Activated B cell treated with CpG ODN at 0.5 μM for 24 hours (primary cell): ENCODE measurements at regions not wholly inside any gene's neighbourhood (a gene's known extent, or its start where the extent isn't known, plus 50 kb on each side); places are given as distances from the start of the nearest gene placed in this dataset.
"Not testable (repeated sequence)": the region's sequence is repeated elsewhere in the genome, so short reads cannot be mapped to it uniquely, and the experiment has no call there.

ENCODE experiments used
- ATAC-seq: fragments of 200-7000 bp; cut with Tn5 transposase; one replicate; pipeline ENCODE4 v1.10.0; 2021; ENCODE audit warnings: low read depth, mild to moderate bottlenecking, moderate library complexity
- CTCF ChIA-PET: fragments of 350-600 bp; sonication (Branson Sonifier 250); formaldehyde crosslinking; loops from one replicate; lab custom pipeline; 2021; ENCODE audit warnings: antibody characterized with exemption; lab: Charles Lee
- POLR2A ChIA-PET: fragments of 350-600 bp; sonication (Branson Sonifier 250); formaldehyde crosslinking; loops from one replicate; lab custom pipeline; 2021; ENCODE audit warnings: antibody characterized with exemption; lab: Charles Lee
- DNase-seq: peaks from one replicate; pipeline ENCODE4 v3.0.0; 2022
- H3K27ac Mint-ChIP-seq: one replicate; pipeline ENCODE4 v1.8.0; 2020; ENCODE audit warnings: mixed read lengths
- H3K27me3 Mint-ChIP-seq: one replicate; pipeline ENCODE4 v1.8.0; 2021; ENCODE audit warnings: mixed read lengths
- H3K36me3 Mint-ChIP-seq: one replicate; pipeline ENCODE4 v1.8.0; 2021; ENCODE audit warnings: low read depth, mixed read lengths
- H3K4me1 Mint-ChIP-seq: one replicate; pipeline ENCODE4 v1.8.0; 2021; ENCODE audit warnings: mixed read lengths
- H3K4me3 Mint-ChIP-seq: one replicate; pipeline ENCODE4 v1.8.0; 2020; ENCODE audit warnings: mild to moderate bottlenecking, mixed read lengths
- H3K9me3 Mint-ChIP-seq: one replicate; pipeline ENCODE4 v1.8.0; 2020; ENCODE audit warnings: mixed read lengths
- intact Hi-C: fragments of 100-400 bp; cut with micrococcal nuclease; formaldehyde crosslinking; loops from one replicate; pipeline ENCODE4 v1.15.1; 2024
- TF ChIP-seq, protein P1 (sequence below): fragments of 200-600 bp; IDR thresholded peaks from one replicate; pipeline ENCODE4 v1.8.0; 2022; ENCODE audit warnings: antibody characterized with exemption, mild to moderate bottlenecking

GRCh38 chr16:80899809-80900592 lies 95.6 kb upstream of the CDYL2 start:
- CTCF ChIA-PET: no interaction called here
- H3K27me3 Mint-ChIP-seq: peaks cover 2% of the 10 kb centered on the region
- TF ChIP-seq, protein P1, sequence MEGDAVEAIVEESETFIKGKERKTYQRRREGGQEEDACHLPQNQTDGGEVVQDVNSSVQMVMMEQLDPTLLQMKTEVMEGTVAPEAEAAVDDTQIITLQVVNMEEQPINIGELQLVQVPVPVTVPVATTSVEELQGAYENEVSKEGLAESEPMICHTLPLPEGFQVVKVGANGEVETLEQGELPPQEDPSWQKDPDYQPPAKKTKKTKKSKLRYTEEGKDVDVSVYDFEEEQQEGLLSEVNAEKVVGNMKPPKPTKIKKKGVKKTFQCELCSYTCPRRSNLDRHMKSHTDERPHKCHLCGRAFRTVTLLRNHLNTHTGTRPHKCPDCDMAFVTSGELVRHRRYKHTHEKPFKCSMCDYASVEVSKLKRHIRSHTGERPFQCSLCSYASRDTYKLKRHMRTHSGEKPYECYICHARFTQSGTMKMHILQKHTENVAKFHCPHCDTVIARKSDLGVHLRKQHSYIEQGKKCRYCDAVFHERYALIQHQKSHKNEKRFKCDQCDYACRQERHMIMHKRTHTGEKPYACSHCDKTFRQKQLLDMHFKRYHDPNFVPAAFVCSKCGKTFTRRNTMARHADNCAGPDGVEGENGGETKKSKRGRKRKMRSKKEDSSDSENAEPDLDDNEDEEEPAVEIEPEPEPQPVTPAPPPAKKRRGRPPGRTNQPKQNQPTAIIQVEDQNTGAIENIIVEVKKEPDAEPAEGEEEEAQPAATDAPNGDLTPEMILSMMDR: no peak

GRCh38 chr16:80896776-80897175 lies 92.4 kb upstream of the CDYL2 start:
- Mint-ChIP-seq H3K4me3 (no peak overlapping the region), H3K27me3 (peaks cover 2% of the 10 kb centered on the region)
- intact Hi-C loops: no loop called here

More at GRCh38 chr16:80899809-80900592, 95.6 kb upstream of the CDYL2 start:
- POLR2A ChIA-PET: no interaction called here
- ATAC-seq (no peak), DNase-seq (no peak)
- Mint-ChIP-seq H3K36me3 (no peaks in the 10 kb centered on the region), H3K4me1 (no peaks in the 10 kb centered on the region), H3K4me3 (no peak overlapping the region), H3K9me3 (no peaks in the 10 kb centered on the region), H3K27ac (no peak overlapping the region)
- intact Hi-C loops: no loop called here

DNA sequence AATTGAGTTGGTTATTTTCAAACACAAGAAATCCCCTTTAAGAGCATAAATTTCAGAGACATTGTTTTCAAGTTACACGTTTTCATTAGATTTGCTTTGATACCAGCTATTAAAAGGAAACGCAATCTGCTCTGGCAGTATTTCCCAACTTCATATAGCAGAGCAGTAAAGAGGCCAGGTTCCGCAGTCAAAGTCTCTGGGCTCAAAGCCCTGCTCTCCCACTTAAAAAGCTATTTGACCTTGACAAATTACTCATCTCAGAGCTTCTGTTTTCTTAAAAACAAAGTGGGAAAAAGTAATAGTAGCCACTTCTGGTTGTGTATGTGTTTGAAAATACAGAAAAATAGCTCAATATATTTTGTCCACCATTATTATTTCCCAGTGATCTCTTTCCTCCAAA lies 89.7 kb upstream of the CDYL2 start:
- Mint-ChIP-seq H3K9me3 (no peaks in the 10 kb centered on the region), H3K4me3 (no peak overlapping the region), H3K4me1 (peaks cover 20% of the 10 kb centered on the region), H3K27ac (no peak overlapping the region), H3K36me3 (no peaks in the 10 kb centered on the region), H3K27me3 (no peaks in the 10 kb centered on the region)
- no peak for ATAC-seq
- TF ChIP-seq, protein P1: no peak
- ChIA-PET POLR2A (no interaction called here), CTCF (no interaction called here)
- no peak for DNase-seq
- intact Hi-C loops: loop anchor here (5.0 kb wide), 1 partner anchor 222 kb away; no protein-coding TSS in a partner anchor

More at GRCh38 chr16:80896776-80897175, 92.4 kb upstream of the CDYL2 start:
- Mint-ChIP-seq H3K36me3 (no peaks in the 10 kb centered on the region), H3K9me3 (no peaks in the 10 kb centered on the region), H3K27ac (no peak overlapping the region), H3K4me1 (peaks cover 12% of the 10 kb centered on the region)
- TF ChIP-seq, protein P1: no peak
- POLR2A ChIA-PET: no interaction called here
- DNase-seq (no peak), ATAC-seq (no peak)
- CTCF ChIA-PET: no interaction called here

GRCh38 chr16:80893686-80894085 lies 89.3 kb upstream of the CDYL2 start:
- ChIA-PET CTCF (interaction anchor here (0.6 kb wide), 1 partner anchor 367 kb away, joined by 4 read pairs; no protein-coding TSS in a partner anchor), POLR2A (no interaction called here)
- TF ChIP-seq, protein P1: no peak
- Mint-ChIP-seq H3K4me1 (peaks cover 20% of the 10 kb centered on the region), H3K4me3 (no peak overlapping the region), H3K27ac (no peak overlapping the region), H3K27me3 (no peaks in the 10 kb centered on the region), H3K36me3 (no peaks in the 10 kb centered on the region), H3K9me3 (no peaks in the 10 kb centered on the region)
- DNase-seq (no peak), ATAC-seq (no peak)
- intact Hi-C loops: loop anchor here (5.0 kb wide), 1 partner anchor 221 kb away; no protein-coding TSS in a partner anchor

DNA sequence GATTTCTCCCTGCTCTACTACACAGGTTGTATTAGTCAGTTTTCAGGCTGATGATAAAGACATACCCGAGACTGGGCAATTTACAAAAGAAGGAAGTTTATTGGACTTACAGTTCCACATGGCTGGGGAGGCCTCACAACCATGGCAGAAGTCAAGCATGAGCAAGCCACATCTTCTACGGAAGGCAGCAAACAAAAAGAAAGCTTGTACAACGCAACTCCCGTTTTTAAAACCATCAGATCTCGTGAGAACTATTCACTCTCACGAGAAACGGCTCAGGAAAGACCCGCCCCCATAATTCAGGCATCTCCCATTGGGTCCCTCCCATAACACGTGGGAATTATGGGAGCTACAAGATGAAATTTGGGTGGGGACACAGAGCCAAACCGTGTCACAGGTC lies 88.0 kb upstream of the CDYL2 start:
- H3K27ac Mint-ChIP-seq: peak overlapping the region; percentile 74
- CTCF ChIA-PET, DNase-seq, H3K9me3 Mint-ChIP-seq, H3K36me3 Mint-ChIP-seq, POLR2A ChIA-PET, H3K27me3 Mint-ChIP-seq: not testable (repeated sequence)
- H3K4me3 Mint-ChIP-seq: peak overlapping the region; percentile 64
- H3K4me1 Mint-ChIP-seq: peaks cover 20% of the 10 kb centered on the region
- peak; percentile 89 for ATAC-seq
- intact Hi-C loops: loop anchor here (5.0 kb wide), 1 partner anchor 220 kb away; no protein-coding TSS in a partner anchor
